Inflammatory macrophage (primary cell): ENCODE measurements at regions not wholly inside any gene's neighbourhood (a gene's known extent, or its start where the extent isn't known, plus 50 kb on each side); places are given as distances from the start of the nearest gene placed in this dataset.
"Not testable (repeated sequence)": the region's sequence is repeated elsewhere in the genome, so short reads cannot be mapped to it uniquely, and the experiment has no call there.

Experiments used
- DNase-seq, 2 donors: peaks; one replicate each; pipeline ENCODE4 v3.0.0-alpha.2; 2020 to 2022

DNA sequence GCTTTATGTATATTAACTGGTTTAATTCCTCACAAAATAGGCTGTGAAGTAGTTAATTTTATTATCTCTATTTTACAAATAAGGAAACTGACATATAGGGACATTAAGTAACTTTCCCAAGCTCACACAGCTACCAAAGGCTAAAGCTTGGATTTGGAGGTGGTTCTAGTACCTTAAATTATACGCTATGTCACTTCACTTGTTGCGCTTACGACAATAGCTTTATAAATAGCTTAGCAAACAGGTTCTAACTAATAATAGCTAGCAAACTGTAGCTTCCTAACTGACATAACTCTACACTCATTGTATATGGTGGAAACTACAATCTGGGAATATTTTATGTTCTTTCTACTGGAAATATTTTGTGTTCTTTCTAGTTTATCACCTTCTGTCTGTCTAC is 666.4 kb upstream of the CPEB2 start:
- no peak for DNase-seq

DNA sequence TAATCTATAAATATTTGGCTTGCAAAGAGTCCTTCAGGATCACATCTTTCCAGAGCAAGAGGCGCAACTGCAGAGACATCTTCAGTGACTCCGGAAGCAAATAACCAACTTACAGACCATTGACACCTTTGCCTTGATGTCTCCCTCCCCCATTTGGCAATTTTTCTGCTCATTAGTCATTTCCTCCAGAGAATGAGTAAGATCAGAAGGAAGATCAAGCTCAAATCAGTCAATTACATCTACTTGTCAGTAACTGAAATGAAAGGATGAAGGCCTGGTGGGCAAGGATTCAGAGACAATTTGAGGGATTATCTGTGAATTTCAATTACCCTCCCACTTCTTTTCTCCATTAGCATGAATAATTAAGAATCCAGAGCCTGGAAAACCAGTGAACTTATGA is 665.6 kb upstream of the CPEB2 start:
- DNase-seq: no peak

DNA sequence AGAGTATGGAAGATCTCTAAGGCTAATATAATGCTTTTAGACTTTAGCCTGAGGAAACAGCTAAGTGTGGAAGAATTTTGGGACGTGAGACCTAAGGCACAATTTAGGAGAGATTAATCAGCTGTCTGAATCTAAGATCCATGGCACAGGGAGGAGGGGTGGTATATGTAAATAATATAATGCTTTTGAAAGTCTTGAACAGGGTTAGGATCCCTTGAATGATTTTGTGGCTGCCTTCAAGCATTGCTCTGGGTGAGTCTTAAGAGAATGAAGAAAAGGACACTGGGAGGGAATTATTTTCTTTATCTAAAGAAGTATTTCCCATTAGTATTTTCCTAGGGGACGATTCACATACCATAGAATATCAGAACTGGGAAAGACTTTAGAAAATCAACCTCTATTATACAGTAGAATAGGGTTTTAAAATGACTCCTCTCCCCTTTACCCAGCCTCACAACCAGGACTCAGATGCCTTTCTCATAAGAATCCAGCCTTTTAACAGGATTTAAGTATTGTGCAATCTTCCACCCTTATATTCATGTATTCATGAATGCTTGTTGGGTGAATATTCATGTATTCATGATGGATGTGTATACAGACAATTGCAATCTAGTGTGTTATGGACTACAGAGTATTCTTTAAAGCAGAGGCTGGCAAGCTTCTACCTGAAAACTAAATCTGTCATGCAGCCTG is 664.2 kb upstream of the CPEB2 start:
- no peak for DNase-seq

DNA sequence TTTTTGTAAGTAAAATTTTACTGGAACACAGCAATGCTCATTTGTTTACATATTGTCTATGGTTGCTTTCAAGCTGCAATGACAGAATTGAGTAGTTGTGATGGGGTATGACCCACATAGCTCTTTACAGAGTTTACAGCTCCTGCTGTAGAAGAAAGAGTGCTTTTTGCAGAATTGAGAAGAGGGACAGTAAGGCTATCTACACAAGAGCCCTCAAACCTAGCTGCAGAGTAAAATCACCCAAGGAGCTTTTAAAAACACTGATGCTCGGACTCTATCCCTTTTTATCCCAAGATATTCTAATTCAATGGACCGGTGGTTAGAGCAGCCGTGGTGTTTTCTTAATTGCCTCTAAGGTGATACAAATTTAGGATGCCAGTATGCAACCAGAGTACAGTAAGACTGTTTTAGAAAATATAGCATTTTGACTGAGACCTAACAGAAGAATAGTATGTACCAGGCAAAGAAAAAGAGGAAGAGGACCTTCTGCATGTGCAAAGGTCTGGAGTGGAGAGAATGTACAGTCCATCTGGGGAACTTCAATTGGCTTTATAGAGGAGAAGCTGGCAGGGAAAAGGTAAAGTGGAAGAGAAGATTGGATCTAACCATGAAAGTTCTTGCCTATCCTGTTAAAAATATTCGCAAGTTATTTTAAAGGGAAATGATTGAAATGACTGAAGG is 663.6 kb upstream of the CPEB2 start:
- no peak for DNase-seq

DNA sequence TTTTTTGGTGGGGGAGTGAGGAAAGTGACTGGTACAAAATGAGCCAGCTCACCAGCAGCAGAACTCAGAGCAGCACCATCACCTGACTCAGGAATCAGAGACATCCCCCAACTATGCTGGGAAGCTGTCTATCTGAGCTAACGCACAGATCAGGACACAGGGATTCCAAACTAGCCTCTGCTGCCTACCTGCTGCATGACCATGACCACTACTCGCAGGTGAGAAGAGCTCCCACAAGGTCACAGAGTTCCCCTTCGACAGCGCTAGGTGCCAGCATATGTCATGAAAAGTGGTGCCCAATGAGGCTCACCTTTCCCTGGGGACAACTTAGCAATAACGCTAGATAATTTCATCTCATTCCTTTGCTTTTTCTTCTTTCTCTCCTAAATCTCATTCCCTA is 662.6 kb upstream of the CPEB2 start:
- no peak for DNase-seq

DNA sequence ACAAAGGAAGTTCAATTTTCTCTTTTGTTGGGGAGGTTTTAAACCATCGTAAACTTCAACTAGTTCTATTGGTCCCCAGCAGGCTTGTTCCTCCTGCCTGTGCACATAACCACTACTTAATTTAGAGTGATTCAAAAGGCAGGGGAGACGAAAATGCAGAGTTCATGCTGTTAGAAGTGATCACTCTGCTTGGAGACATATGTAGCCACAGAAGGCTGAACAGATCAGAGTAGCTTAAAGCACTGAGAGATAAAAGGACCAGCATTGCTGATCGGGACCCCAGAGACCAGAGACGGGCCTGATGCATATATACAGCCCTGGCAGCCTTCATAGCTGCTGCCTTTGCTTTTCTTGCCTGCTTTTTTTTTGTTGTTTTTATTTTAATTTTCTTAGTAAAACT is 662.0 kb upstream of the CPEB2 start:
- DNase-seq: peak in 1 of 2 donors; percentile 6

DNA sequence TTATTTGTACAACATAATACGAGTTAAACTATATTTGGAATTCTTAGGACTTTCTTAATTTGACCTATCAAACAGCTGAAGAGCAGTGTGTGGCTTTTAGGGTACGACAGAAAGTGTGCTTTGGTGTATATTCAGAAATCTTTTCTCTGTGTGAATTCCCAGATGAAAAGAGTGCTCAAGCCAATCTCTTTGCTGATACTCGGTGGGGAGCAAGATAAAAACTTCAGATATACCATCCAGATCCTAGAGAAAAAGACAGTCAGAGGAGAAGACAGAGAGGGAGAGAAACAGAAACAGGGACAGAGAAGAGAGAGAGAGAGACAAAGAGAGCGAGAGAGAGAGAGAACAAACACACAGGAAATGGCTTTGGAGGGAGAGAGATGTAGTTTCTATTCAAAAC is 658.3 kb upstream of the CPEB2 start:
- DNase-seq: no peak

DNA sequence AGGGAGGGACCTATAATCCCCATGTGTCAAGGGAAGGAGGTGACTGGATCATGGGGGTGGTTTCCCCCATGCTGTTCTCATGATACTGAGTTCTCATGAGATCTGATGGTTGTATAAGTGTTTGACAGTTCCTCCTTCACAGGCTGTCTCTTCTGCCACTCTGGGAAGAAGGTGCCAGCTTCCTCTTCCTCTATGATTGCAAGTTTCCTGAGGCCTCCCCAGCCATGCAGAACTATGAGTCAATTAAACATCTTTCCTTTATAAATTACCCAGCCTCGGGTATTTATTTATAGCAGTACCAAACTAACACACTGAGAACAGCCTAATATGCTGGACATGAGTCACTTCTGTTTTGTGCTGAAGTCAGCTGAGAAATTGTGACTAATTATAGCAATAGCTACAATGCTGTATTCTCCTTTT is 656.9 kb upstream of the CPEB2 start:
- peak; percentile 66 to 68 for DNase-seq

DNA sequence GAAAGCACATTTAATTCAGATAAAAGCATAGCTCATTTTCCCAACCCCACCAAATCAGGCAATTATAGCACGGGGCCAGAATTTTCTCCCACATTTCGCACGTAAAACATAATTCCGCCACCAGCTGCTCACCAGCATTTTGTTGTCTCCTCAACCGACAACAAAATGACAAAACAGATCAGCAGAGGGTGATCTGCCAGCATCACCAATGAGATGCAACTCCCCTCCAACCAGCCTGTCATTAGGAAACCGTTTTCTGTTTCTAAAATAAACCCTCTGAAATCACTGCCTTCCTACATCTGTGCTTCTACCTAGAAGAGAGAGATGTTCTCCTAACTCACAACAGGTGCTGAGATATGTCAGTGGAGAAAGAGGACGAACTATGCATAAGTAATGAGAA is 654.8 kb upstream of the CPEB2 start:
- DNase-seq: no peak

DNA sequence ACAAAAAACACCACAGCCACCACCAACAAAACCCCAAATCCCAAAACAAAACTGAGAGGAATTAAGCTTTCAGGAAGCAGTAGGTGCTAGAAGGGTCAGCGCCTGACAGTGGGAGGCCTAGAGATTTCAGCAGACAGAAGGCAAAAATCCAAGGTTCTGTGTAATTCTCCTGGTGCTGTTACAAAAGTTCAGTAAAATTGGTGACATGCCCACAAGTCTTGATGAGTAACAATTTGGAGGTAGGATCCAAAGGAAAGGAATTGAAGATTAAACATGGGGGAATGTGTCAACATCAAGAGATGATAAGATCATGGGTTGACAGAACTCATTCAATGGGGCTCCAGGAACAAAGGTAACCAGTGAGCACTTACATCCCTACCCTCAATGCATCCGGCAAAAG is 653.8 kb upstream of the CPEB2 start:
- DNase-seq: no peak

DNA sequence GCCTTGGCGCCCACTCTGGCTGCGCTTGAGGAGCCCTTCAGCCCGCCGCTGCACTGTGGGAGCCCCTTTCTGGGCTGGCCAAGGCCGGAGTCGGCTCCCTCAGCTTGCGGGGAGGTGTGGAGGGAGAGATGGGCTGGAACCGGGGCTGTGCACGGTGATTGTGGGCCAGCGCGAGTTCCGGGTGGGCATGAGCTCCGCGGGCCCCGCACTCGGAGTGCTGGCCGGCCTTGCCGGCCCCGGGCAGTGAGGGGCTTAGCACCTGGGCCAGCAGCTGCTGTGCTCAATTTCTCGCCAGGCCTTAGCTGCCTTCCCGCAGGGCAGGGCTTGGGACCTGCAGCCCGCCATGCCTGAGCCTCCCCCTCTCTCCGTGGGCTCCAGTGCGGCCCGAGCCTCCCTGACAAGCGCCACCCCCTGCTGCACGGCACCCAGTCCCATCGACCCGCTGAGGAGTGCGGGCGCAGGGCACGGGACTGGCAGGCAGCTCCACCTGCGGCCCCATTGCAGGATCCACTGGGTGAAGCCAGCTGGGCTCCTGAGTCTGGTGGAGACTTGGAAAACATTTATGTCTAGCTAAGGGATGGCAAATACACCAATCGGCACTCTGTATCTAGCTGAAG is 643.6 kb upstream of the CPEB2 start:
- DNase-seq: not testable (repeated sequence)

DNA sequence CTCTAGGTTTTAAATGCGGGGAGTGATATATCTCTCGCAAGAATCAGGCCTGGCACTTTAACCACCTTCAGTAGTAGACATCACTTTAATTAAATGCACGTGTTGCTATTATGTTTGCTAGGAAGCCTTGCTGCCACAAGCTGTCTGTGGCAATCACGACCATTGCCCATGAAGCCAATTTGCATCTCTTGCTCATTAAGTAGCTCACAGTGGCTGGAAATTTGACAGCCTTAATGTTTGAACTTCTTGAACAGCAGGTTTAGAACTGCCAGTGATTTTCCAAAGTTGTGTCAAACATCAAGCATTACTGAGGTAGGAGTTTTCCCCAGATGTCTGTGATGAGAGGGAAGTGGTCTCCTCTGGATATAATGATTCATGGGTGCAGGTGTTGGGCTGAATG is 642.3 kb upstream of the CPEB2 start:
- DNase-seq: no peak

DNA sequence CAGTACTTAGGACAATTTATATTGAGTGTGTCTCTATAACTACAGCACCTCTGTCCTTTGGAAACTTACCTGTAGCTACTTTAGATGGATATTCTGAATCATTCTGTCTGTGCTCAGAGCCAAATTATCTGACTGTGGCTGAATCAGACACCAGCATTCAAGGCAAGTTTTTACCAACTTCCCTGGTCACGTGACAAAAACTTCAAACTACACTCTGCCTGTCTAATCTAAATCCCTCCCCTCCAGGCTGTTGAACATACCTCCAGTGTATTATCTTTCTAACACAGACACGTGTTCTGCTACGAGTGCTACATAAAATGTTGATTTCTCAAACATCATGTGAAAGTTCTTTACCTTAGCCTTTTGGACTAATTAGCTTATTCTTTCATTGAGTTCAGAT is 641.2 kb upstream of the CPEB2 start:
- no peak for DNase-seq

DNA sequence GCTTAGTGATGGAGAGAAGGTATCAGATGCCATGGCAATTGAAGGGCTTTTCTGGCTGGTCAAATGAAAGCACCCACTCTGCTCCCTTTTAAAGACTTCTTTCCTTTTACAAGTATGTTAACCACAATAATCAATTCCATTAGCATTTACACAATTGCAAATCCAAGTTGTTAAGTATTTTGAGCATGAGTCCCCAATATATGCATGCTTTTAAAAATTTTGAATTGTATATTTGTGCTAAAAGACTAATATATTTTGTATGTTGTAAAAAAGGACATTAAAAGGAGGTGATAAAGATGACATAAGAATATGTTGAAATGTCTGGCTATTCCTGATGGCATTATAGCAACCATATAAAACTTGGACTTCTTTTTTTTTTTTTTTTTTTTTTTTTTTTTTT is 639.9 kb upstream of the CPEB2 start:
- no peak for DNase-seq

DNA sequence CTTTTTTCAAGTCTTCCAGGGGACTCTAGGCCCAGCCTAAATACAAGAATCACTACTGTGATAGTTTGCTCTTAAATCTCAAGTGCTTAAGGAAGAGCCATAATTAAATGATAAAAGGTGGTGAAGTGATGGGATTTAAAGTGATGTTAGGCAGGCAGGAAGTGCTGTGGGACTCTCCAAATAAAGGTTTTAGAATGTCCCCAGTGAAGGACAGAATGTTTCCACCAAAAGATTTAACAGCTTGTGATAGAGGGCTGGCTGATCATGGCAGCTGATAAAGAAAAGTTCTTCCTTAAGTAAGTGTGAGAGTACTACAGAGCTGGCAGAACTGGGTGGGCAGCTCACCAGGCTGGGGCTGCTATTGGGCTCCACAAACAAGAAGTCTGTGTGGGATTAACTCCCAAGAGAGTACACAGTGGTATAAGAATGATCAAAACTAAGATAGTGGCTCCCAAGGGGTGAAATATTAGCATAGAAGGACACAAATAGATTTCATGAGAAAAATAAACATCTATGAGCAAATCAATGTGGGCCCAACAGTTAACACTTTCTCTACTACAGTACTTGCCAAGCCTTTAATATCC is 637.2 kb upstream of the CPEB2 start:
- DNase-seq: no peak

DNA sequence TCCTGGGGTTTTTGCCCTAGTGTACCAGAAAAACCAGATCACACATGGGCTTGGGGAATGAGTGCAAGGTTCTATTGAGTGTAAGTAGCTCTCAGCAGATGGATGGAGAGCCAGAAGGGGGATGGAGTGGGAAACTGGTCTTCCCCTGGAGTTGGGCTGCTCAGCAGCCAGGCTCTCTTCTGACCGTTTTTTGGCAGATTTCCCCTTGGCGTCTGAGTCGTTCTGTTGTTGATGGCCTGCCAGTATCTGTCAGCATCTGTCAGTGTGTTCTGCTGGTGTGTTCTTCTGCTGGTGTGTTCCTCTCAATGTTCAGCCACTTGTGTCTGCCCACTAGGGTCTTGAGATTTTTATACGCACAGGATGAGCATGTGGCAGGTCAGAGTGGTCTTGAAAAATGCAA is 633.9 kb upstream of the CPEB2 start:
- no peak for DNase-seq

DNA sequence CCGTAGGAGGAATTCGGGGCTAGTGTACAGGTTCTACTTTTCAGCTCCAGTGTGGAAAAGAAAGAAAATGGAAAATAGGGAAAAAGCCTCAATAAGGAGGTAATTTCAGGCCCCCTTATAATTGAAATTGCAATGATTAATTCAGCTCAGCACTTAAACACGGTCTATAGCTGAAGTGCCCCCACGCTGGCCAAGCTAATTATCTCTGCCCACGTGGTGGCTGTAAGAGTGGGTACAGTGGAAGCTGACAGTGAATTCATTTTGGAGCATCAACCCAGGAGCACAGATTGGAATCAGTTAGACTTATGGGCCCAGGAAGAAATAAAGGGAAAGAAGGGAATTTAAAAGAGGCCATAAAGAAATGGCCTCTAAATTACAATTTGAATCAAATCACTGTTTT is 631.1 kb upstream of the CPEB2 start:
- DNase-seq: no peak

DNA sequence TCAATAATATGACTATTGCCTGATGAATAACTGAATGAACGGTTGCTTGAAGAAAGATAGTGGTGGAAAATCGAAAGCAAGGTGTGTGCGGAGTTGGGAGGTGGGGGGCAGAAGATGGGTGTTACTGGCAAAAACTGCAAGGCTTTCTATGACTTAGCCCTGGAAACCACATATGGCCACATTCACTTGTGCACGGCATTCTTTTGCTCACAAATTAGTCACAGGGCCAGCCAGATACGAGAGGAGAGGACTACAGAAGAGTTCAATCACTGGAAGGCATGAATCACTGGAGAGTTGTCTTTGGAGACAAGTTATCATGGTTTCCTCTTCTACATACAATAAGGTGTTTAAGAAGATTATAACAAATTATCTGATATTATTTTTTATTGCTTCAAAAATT is 626.5 kb upstream of the CPEB2 start:
- DNase-seq: no peak

DNA sequence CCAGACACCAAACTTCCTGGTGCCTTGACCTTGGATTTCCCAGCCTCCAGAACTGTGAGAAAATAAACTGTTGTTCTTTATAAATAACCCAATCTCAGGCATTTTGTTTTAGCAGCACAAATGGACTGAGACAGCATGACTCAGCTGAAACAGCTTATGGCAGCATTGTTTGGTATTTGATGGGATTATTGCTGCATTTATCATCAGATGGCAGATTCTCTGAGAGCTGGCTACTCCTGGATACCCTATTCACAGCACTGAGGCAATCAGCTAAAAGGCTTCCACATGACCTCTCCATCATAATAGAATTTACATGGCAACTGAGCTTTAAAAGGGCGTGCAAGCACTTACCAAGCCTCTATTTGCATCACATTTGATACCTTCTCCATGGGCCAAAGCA is 623.1 kb upstream of the CPEB2 start:
- no peak for DNase-seq

DNA sequence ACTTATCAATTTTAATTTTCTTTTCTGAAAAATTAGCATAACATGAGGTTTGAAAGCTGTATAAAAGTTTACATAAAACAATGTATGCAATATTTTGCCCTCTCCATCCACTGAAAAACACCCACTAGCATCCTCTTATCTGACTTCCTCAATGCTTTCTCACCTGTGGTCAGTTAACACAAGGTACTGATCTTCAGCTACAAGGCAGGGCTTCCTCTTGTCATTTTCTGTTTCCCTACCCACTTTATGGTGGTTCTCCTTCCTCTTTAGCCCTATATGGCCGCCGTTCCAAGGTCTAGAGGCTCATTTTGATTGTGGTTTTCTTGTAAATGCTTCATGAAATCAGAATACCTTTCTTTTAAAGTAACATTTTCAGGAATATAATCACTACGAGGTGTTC is 618.6 kb upstream of the CPEB2 start:
- no peak for DNase-seq

DNA sequence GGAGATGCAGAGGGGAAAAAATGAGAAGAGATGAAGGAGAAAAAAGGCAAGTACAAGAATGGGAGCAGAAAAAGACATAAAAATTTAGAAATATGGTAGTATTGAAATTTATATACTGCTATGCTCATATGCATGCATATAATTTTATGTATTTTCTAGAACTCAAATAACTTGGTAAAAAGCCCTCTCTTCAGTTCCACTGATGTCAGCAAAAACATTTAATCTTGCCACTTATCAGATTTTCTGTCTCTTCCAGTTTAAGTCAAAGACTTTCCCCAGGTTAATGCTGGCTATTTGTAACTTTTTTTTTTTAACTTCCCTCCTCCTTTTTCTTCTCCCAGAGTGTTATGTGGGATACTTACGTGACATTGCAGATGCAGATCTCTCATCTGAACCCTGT is 617.5 kb upstream of the CPEB2 start:
- no peak for DNase-seq

DNA sequence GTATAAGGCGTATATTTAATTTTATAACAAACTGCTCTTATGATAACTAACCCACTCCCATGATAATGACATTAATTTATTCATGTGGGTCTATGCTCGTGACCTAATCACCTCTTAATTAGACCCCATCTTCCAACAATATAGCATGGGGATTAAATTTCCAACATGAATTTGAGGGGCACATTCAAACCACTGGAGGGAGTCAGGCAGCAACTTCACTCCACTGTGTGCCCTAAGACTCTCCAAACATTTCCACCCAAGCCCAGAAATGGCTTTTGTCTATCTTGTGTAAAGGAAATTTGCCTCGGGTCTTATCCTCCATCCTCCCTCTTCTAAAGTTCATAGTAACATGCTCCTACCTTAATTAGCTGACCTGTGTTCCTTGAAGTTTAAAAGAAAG is 616.1 kb upstream of the CPEB2 start:
- no peak for DNase-seq

DNA sequence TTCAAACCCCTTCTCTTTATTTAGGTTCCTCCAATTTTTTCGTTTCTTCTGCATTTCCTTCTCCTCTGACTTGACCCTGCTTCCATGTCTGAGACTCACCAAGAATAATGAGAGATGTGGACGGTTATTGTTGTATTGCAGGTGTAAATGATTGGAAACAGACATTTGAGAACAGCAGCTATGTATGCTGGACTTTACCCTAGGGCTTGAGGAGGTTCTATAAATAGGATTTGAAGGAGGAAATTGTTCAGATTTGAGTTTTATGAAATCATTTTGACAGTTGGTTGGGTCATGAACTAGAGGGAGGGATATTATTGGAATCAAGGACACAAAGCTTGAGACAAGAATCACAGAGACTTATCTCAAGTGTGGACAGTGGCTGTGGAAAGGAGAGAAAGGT is 614.6 kb upstream of the CPEB2 start:
- DNase-seq: no peak

DNA sequence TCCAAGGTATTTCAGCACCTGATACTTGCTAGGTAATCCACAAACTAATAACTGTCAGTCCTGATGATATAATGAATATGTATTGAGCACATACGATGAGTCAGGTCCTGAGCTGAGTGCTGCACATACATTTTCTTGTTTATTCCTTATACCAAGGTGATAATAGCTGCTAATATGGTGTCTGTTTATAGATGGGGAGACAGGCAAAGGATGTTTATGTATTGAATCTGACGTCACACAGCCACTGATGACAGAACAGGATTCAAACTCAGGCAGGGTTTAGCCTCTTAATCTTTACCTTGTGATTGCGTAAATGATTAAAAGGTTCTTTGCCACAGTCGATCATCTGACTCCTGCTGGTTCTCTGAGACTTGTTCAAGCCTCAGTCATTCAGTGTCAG is 609.9 kb upstream of the CPEB2 start:
- no peak for DNase-seq
